ENCODE measurements at regions not wholly inside any gene's neighbourhood (a gene's known extent, or its start where the extent isn't known, plus 50 kb on each side); places are given as distances from the start of the nearest gene placed in this dataset.

- TF ChIP-seq CTCF (IDR thresholded peaks at IDR 0.05), result no peak
- TF ChIP-seq POLR2A (IDR thresholded peaks at IDR 0.05), result no peak
Observed at GRCh38 chr11:23318670-23319069, 458.4 kb upstream of the CCDC179 start.
